ENCODE measurements at regions not wholly inside any gene's neighbourhood (a gene's known extent, or its start where the extent isn't known, plus 50 kb on each side); places are given as distances from the start of the nearest gene placed in this dataset.

GRCh38 chr13:63902141-63902540, 2486.5 kb upstream of the PCDH20 start:
- Histone ChIP-seq H3K27me3 (ENCODE audit: control insufficient read depth in 4 of 4, insufficient read depth in 4 of 4, low read length in 3 of 4) (no peaks in the 10 kb centered on the region), H3K4me1 (ENCODE audit: control insufficient read depth in 4 of 4, insufficient read depth in 4 of 4, low read length in 3 of 4) (no peaks in the 10 kb centered on the region), H3K4me3 (ENCODE audit: low read depth in 1 of 3, low read length in 3 of 3) (no peak overlapping the region), H3K9ac (ENCODE audit: low read depth in 1 of 2, low read length in 2 of 2) (no peak overlapping the region), H3K27ac (ENCODE audit: low read depth in 1 of 2, low read length in 2 of 2) (no peak overlapping the region), H3K36me3 (ENCODE audit: control insufficient read depth in 4 of 4, insufficient read depth in 3 of 4, low read depth in 1 of 4, low read length in 3 of 4) (no peaks in the 10 kb centered on the region), H3K9me3 (ENCODE audit: control insufficient read depth in 4 of 4, low read length in 3 of 4) (no peaks in the 10 kb centered on the region)
- DNase-seq (ENCODE audit: low spot score), result no peak
- TF ChIP-seq REST (IDR thresholded peaks at IDR 0.05) (no peak), HNF4A (conservative IDR thresholded peaks at IDR 0.05) (no peak), SP1 (IDR thresholded peaks at IDR 0.05) (no peak), MAX (IDR thresholded peaks at IDR 0.05) (no peak), GABPA (IDR thresholded peaks at IDR 0.05 in 1 of 2, conservative IDR thresholded peaks at IDR 0.05 in 1 of 2) (no peak), NR2F2 (IDR thresholded peaks at IDR 0.05) (no peak), EGR1 (IDR thresholded peaks at IDR 0.05; ENCODE audit: low read depth in 2 of 2) (no peak), FOXA1 (IDR thresholded peaks at IDR 0.05) (no peak), TAF1 (conservative IDR thresholded peaks at IDR 0.05) (no peak), RAD21 (IDR thresholded peaks at IDR 0.05) (no peak), JUND (IDR thresholded peaks at IDR 0.05) (no peak)
- WGBS, result 87% methylated on average over 9 of the region's 9 CpGs

GRCh38 chr13:63901630-63902029, 2486.0 kb upstream of the PCDH20 start:
- H3K27ac ChIP-seq (ENCODE audit: low read depth in 1 of 2, low read length in 2 of 2), result no peak overlapping the region
- WGBS, result 82% methylated on average over 5 of the region's 5 CpGs
- no peaks in the 10 kb centered on the region for H3K9me3 ChIP-seq (ENCODE audit: control insufficient read depth in 4 of 4, low read length in 3 of 4)
- no peak for DNase-seq (ENCODE audit: low spot score)
- H3K4me3 ChIP-seq (ENCODE audit: low read depth in 1 of 3, low read length in 3 of 3), result no peak overlapping the region
- no peaks in the 10 kb centered on the region for H3K4me1 ChIP-seq (ENCODE audit: control insufficient read depth in 4 of 4, insufficient read depth in 4 of 4, low read length in 3 of 4)
- H3K36me3 ChIP-seq (ENCODE audit: control insufficient read depth in 4 of 4, insufficient read depth in 3 of 4, low read depth in 1 of 4, low read length in 3 of 4), result no peaks in the 10 kb centered on the region
- TF ChIP-seq GABPA (IDR thresholded peaks at IDR 0.05 in 1 of 2, conservative IDR thresholded peaks at IDR 0.05 in 1 of 2), result no peak
- TF ChIP-seq NR2F2 (IDR thresholded peaks at IDR 0.05), result no peak
- no peak overlapping the region for H3K9ac ChIP-seq (ENCODE audit: low read depth in 1 of 2, low read length in 2 of 2)
- H3K27me3 ChIP-seq (ENCODE audit: control insufficient read depth in 4 of 4, insufficient read depth in 4 of 4, low read length in 3 of 4), result no peaks in the 10 kb centered on the region

- Histone ChIP-seq H3K27me3 (ENCODE audit: control insufficient read depth in 4 of 4, insufficient read depth in 4 of 4, low read length in 3 of 4) (no peaks in the 10 kb centered on the region), H3K27ac (ENCODE audit: low read depth in 1 of 2, low read length in 2 of 2) (no peak overlapping the region), H3K36me3 (ENCODE audit: control insufficient read depth in 4 of 4, insufficient read depth in 3 of 4, low read depth in 1 of 4, low read length in 3 of 4) (no peaks in the 10 kb centered on the region), H3K4me3 (ENCODE audit: low read depth in 1 of 3, low read length in 3 of 3) (no peak overlapping the region), H3K9ac (ENCODE audit: low read depth in 1 of 2, low read length in 2 of 2) (no peak overlapping the region), H3K4me1 (ENCODE audit: control insufficient read depth in 4 of 4, insufficient read depth in 4 of 4, low read length in 3 of 4) (no peaks in the 10 kb centered on the region), H3K9me3 (ENCODE audit: control insufficient read depth in 4 of 4, low read length in 3 of 4) (no peaks in the 10 kb centered on the region)
- DNase-seq (ENCODE audit: low spot score), result no peak
- 80% methylated on average over 1 of the region's 1 CpG for WGBS
- TF ChIP-seq MAX (IDR thresholded peaks at IDR 0.05), result no peak
- TF ChIP-seq NR2F2 (IDR thresholded peaks at IDR 0.05), result no peak
- TF ChIP-seq EGR1 (IDR thresholded peaks at IDR 0.05; ENCODE audit: low read depth in 2 of 2), result no peak
- TF ChIP-seq SP1 (IDR thresholded peaks at IDR 0.05), result no peak
- TF ChIP-seq CTCF (IDR thresholded peaks at IDR 0.05; ENCODE audit: low read depth, low read length, missing input control), result no peak
- no peak for TF ChIP-seq ZBTB33 (IDR thresholded peaks at IDR 0.05)
- TF ChIP-seq FOXA1 (IDR thresholded peaks at IDR 0.05), result no peak
- no peak for TF ChIP-seq ATF3 (IDR thresholded peaks at IDR 0.05)
- no peak for TF ChIP-seq GABPA (IDR thresholded peaks at IDR 0.05 in 1 of 2, conservative IDR thresholded peaks at IDR 0.05 in 1 of 2)
- TF ChIP-seq YY1 (IDR thresholded peaks at IDR 0.05), result no peak
- no peak for TF ChIP-seq HNF4G (IDR thresholded peaks at IDR 0.05)
- TF ChIP-seq FOXA2 (IDR thresholded peaks at IDR 0.05), result no peak
Measured at GRCh38 chr13:63900406-63900805, 2484.8 kb upstream of the PCDH20 start.

Measured in liver (tissue), 8 donors.